ENCODE measurements at regions not wholly inside any gene's neighbourhood (a gene's known extent, or its start where the extent isn't known, plus 50 kb on each side); places are given as distances from the start of the nearest gene placed in this dataset.

DNA sequence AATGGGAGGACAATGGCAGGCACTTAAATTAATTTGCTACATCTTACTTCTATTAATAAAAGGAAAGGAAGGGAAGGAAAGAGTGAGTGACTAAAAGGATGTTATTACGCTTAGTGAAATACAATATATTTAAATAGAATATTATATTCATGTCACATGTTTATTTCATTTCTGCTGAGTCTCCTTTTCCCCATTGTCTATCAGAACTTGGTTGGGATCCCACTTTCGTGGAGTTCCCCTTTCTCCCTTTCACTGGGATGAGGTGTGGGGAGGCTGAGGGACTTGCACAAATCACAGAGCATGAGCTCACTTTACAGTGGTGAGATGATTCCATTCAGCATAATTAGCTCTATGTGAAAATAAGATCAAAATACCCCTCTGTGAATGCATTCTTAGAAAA lies 730.6 kb downstream of the TSN start:
- H3K9me3 Mint-ChIP-seq (ENCODE audit: unreplicated experiment), result no peaks in the 10 kb centered on the region
- DNase-seq, result no peak
- H3K36me3 ChIP-seq (ENCODE audit: control insufficient read depth, insufficient read depth, low read length), result no peaks in the 10 kb centered on the region
- TF ChIP-seq, protein P1, sequence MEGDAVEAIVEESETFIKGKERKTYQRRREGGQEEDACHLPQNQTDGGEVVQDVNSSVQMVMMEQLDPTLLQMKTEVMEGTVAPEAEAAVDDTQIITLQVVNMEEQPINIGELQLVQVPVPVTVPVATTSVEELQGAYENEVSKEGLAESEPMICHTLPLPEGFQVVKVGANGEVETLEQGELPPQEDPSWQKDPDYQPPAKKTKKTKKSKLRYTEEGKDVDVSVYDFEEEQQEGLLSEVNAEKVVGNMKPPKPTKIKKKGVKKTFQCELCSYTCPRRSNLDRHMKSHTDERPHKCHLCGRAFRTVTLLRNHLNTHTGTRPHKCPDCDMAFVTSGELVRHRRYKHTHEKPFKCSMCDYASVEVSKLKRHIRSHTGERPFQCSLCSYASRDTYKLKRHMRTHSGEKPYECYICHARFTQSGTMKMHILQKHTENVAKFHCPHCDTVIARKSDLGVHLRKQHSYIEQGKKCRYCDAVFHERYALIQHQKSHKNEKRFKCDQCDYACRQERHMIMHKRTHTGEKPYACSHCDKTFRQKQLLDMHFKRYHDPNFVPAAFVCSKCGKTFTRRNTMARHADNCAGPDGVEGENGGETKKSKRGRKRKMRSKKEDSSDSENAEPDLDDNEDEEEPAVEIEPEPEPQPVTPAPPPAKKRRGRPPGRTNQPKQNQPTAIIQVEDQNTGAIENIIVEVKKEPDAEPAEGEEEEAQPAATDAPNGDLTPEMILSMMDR (IDR thresholded peaks at IDR 0.05; ENCODE audit: insufficient read depth in 1 of 2, low read depth in 1 of 2, low read length in 1 of 2, severe bottlenecking in 1 of 2, unreplicated experiment in 1 of 2), result no peak
- peaks cover 9% of the 10 kb centered on the region for H3K27me3 Mint-ChIP-seq (ENCODE audit: insufficient read depth, unreplicated experiment)
- H3K4me1 Mint-ChIP-seq (ENCODE audit: low read depth, unreplicated experiment), result no peaks in the 10 kb centered on the region
- H3K4me3 Mint-ChIP-seq (ENCODE audit: unreplicated experiment), result no peak overlapping the region
- H3K36me3 Mint-ChIP-seq (ENCODE audit: insufficient read depth, unreplicated experiment), result no peaks in the 10 kb centered on the region
- H3K27me3 ChIP-seq (replicated peaks; ENCODE audit: control insufficient read depth, insufficient read depth, low read length), result no peaks in the 10 kb centered on the region
- H3K9me3 ChIP-seq, result no peaks in the 10 kb centered on the region
- no peaks in the 10 kb centered on the region for H3K4me1 ChIP-seq
- intact Hi-C loops (cut with micrococcal nuclease; ENCODE audit: unreplicated experiment), result no loop called here
- BruUV-seq (replicated peaks), result no TSS peak
- H3K4me3 ChIP-seq (ENCODE audit: low read depth, low read length), result no peak overlapping the region
- no peak overlapping the region for H3K27ac Mint-ChIP-seq (ENCODE audit: unreplicated experiment)
- ChIA-PET POLR2A (no interaction called here), CTCF (no interaction called here)

DNA sequence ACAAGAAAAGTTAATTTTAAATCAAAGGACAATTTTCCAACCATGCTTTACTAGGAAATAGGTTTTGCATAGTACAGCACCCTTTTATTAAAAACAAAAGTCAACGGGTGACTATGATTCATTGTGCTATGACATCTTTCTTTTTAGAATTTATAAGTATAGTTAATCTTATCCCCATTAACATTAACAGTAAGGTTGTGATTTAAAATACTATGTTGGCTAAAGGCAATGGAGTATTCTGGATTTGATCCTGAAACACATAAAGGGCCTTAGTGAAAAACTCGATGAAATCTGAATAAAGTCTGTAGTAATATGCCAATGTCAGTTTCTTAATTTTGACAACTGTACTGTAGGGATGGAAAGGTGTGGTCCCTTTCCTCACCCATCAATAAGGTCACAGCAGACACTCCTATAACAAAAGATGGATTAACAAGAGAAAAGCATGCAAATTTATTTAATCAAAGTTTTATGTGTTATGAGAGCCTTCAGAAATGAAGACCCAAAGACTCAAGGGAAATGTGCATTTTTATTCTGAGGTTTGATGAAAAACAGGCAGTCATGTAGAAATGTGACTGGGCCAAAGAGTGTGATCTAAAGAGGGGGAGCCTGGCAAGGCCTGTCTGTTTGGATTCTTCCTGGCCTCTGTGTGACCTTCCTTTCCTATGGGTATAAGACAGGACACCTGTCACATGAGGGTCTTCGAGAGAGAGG lies 731.4 kb downstream of the TSN start:
- H3K27me3 ChIP-seq (replicated peaks; ENCODE audit: control insufficient read depth, insufficient read depth, low read length), result no peaks in the 10 kb centered on the region

DNA sequence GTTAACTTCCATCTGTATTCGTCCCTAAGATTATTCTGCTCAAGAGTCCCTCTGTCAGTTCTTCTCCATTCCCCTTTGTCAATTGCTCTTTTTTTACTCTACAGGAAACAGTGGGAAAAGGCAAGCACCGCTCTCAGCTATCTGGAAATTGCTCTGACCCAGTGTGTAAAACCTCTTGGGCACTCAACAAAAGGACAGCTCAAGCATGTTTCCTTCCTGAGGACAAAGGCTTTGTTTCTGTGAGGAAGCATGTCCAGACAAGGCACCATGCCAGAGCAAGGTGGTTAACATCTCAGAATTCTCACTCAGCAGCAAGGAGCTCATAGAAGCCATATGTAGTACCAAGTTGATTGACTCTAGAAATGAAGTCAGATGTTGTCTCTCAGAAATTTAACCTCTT lies 735.6 kb downstream of the TSN start:
- no peak overlapping the region for H3K4me3 ChIP-seq (ENCODE audit: low read depth, low read length)
- Mint-ChIP-seq H3K36me3 (ENCODE audit: insufficient read depth, unreplicated experiment) (no peaks in the 10 kb centered on the region), H3K27ac (ENCODE audit: unreplicated experiment) (no peak overlapping the region), H3K4me3 (ENCODE audit: unreplicated experiment) (no peak overlapping the region), H3K9me3 (ENCODE audit: unreplicated experiment) (peaks cover 13% of the 10 kb centered on the region), H3K27me3 (ENCODE audit: insufficient read depth, unreplicated experiment) (peaks cover 14% of the 10 kb centered on the region), H3K4me1 (ENCODE audit: low read depth, unreplicated experiment) (peaks cover 6% of the 10 kb centered on the region)
- no peaks in the 10 kb centered on the region for H3K9me3 ChIP-seq
- H3K4me1 ChIP-seq, result no peaks in the 10 kb centered on the region
- TF ChIP-seq, protein P1 (IDR thresholded peaks at IDR 0.05; ENCODE audit: insufficient read depth in 1 of 2, low read depth in 1 of 2, low read length in 1 of 2, severe bottlenecking in 1 of 2, unreplicated experiment in 1 of 2), result no peak
- ChIA-PET POLR2A (no interaction called here), CTCF (no interaction called here)
- no TSS peak for BruUV-seq (replicated peaks)
- no peaks in the 10 kb centered on the region for H3K36me3 ChIP-seq (ENCODE audit: control insufficient read depth, insufficient read depth, low read length)
- no peaks in the 10 kb centered on the region for H3K27me3 ChIP-seq (replicated peaks; ENCODE audit: control insufficient read depth, insufficient read depth, low read length)
- no peak for DNase-seq
- intact Hi-C loops (cut with micrococcal nuclease; ENCODE audit: unreplicated experiment), result no loop called here

More for the DNA sequence above, 731.4 kb downstream of the TSN start:
- Histone ChIP-seq H3K4me3 (ENCODE audit: low read depth, low read length) (no peak overlapping the region), H3K9me3 (no peaks in the 10 kb centered on the region), H3K4me1 (no peaks in the 10 kb centered on the region), H3K36me3 (ENCODE audit: control insufficient read depth, insufficient read depth, low read length) (no peaks in the 10 kb centered on the region)
- POLR2A ChIA-PET, result no interaction called here
- Mint-ChIP-seq H3K36me3 (ENCODE audit: insufficient read depth, unreplicated experiment) (no peaks in the 10 kb centered on the region), H3K9me3 (ENCODE audit: unreplicated experiment) (no peaks in the 10 kb centered on the region), H3K27me3 (ENCODE audit: insufficient read depth, unreplicated experiment) (peaks cover 9% of the 10 kb centered on the region), H3K4me3 (ENCODE audit: unreplicated experiment) (no peak overlapping the region), H3K27ac (ENCODE audit: unreplicated experiment) (no peak overlapping the region), H3K4me1 (ENCODE audit: low read depth, unreplicated experiment) (no peaks in the 10 kb centered on the region)
- no TSS peak for BruUV-seq (replicated peaks)
- DNase-seq, result no peak
- intact Hi-C loops (cut with micrococcal nuclease; ENCODE audit: unreplicated experiment), result no loop called here
- TF ChIP-seq, protein P1 (IDR thresholded peaks at IDR 0.05; ENCODE audit: insufficient read depth in 1 of 2, low read depth in 1 of 2, low read length in 1 of 2, severe bottlenecking in 1 of 2, unreplicated experiment in 1 of 2), result no peak
- CTCF ChIA-PET, result no interaction called here
